MM.1S (cell line): ENCODE measurements at regions not wholly inside any gene's neighbourhood (a gene's known extent, or its start where the extent isn't known, plus 50 kb on each side); places are given as distances from the start of the nearest gene placed in this dataset.

ENCODE experiments used
- EZH2 ChIP-seq: fragments of 300-600 bp; sonication (generic); optimal IDR thresholded peaks from 2 replicates; pipeline ENCODE3; 2017; ENCODE audit warnings: low read depth, mild to moderate bottlenecking, antibody characterized with exemption, low read length, mixed read lengths
- TF ChIP-seq, protein P1 (sequence below): fragments of 300-600 bp; sonication (generic); IDR thresholded peaks from 2 replicates; pipeline ENCODE4 v1.5.1; 2016; ENCODE audit warnings: antibody characterized with exemption, low read length, mixed read lengths

DNA sequence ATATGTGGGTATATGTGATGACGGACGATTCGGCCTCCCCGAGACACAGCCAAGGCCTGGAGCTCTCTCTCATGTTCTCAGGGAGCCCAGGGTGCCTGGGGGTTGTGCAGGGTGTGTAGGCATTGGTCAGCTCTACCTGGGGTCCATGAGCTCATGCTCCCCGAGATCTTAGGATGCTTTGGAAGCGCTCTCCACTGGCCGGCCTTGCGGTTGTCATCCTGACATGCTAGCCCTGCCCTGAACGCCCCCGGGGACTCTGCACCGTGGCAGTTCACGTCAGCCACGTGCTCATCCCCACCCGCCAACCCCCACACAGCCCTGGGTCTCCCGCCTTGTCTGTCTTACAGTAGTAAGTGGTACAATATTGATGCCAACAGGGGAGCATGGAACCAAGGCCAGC lies 67.8 kb downstream of the RTP5 start:
- TF ChIP-seq, protein P1, sequence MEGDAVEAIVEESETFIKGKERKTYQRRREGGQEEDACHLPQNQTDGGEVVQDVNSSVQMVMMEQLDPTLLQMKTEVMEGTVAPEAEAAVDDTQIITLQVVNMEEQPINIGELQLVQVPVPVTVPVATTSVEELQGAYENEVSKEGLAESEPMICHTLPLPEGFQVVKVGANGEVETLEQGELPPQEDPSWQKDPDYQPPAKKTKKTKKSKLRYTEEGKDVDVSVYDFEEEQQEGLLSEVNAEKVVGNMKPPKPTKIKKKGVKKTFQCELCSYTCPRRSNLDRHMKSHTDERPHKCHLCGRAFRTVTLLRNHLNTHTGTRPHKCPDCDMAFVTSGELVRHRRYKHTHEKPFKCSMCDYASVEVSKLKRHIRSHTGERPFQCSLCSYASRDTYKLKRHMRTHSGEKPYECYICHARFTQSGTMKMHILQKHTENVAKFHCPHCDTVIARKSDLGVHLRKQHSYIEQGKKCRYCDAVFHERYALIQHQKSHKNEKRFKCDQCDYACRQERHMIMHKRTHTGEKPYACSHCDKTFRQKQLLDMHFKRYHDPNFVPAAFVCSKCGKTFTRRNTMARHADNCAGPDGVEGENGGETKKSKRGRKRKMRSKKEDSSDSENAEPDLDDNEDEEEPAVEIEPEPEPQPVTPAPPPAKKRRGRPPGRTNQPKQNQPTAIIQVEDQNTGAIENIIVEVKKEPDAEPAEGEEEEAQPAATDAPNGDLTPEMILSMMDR, result no peak
- no peak for TF ChIP-seq EZH2
